ENCODE measurements at regions not wholly inside any gene's neighbourhood (a gene's known extent, or its start where the extent isn't known, plus 50 kb on each side); places are given as distances from the start of the nearest gene placed in this dataset.

DNA sequence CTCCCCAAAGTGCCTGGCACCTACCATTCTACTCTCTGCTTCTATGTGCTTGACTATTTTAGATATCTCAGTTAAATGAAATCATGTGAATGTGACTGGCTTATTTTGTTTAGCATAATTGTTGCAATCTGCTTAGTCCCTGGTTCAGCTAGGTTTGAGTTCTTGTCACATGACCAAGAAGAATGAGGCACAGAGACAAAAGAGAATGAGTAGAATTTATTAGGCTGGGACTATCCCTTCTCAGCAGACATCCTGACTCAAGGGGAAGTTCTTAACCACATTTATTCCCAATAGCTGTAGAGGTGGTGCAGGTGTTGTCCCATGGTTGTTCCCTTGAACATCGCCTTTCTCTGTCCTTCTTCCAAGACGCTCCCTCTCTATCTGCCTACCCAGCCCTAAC is 1485.7 kb downstream of the KCNT2 start:
- no peak for ATAC-seq
- no peak overlapping the region for H3K27ac ChIP-seq (ENCODE audit: low read depth, low read length)
- no peaks in the 10 kb centered on the region for H3K27me3 ChIP-seq (ENCODE audit: insufficient read depth, low read length)
- no peak for DNase-seq (ENCODE audit: low read depth, low spot score)
- no peaks in the 10 kb centered on the region for H4K20me1 ChIP-seq (ENCODE audit: insufficient read depth)
- BruUV-seq (replicated peaks): no TSS peak
- ChIA-PET RAD21 (ENCODE audit: low non-redundant PET in 1 of 2, low total read pairs in 2 of 2, uncharacterized antibody in 2 of 2, unreplicated experiment in 2 of 2) (no interaction called here), CTCF (no interaction called here), POLR2A (no interaction called here)
- no peaks in the 10 kb centered on the region for H3K4me1 ChIP-seq (ENCODE audit: control insufficient read depth in 1 of 2, insufficient read depth in 2 of 2, low read length in 2 of 2)
- no peak overlapping the region for H3K4me3 ChIP-seq (replicated peaks in 1 of 2; ENCODE audit: low read depth in 1 of 2, low read length in 2 of 2)
- H3K36me3 ChIP-seq (ENCODE audit: control insufficient read depth in 1 of 2, insufficient read depth in 2 of 2, low read length in 2 of 2): no peaks in the 10 kb centered on the region
- H3K9me3 ChIP-seq (ENCODE audit: control insufficient read depth in 1 of 2, insufficient read depth in 1 of 2, low read depth in 1 of 2, low read length in 2 of 2): no peaks in the 10 kb centered on the region
- H3K4me2 ChIP-seq (ENCODE audit: low read length): no peak overlapping the region
- no peaks in the 10 kb centered on the region for H3K9me2 ChIP-seq (ENCODE audit: insufficient read depth)
- TF ChIP-seq ELF1 (IDR thresholded peaks at IDR 0.05; ENCODE audit: borderline replicate concordance, low read depth): no peak
- TF ChIP-seq, protein P1, sequence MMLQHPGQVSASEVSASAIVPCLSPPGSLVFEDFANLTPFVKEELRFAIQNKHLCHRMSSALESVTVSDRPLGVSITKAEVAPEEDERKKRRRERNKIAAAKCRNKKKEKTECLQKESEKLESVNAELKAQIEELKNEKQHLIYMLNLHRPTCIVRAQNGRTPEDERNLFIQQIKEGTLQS (IDR thresholded peaks at IDR 0.05): no peak
- TF ChIP-seq YY1 (IDR thresholded peaks at IDR 0.05; ENCODE audit: extremely low read depth, insufficient replicate concordance, low read depth, low read length): no peak
- TF ChIP-seq, protein P2, sequence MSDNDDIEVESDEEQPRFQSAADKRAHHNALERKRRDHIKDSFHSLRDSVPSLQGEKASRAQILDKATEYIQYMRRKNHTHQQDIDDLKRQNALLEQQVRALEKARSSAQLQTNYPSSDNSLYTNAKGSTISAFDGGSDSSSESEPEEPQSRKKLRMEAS (IDR thresholded peaks at IDR 0.05): no peak
- TF ChIP-seq ZFX (IDR thresholded peaks at IDR 0.05): no peak
- no peak for TF ChIP-seq SIN3A (IDR thresholded peaks at IDR 0.05; ENCODE audit: low read depth)
- no peak for TF ChIP-seq SRF (IDR thresholded peaks at IDR 0.05; ENCODE audit: low read depth)
- no peak for TF ChIP-seq CBX3 (IDR thresholded peaks at IDR 0.05; ENCODE audit: low read depth)
- no peaks in the 10 kb centered on the region for H3K79me2 ChIP-seq (ENCODE audit: insufficient read depth, low read length)
- intact Hi-C loops (cut with micrococcal nuclease): no loop called here
- H2AFZ ChIP-seq (ENCODE audit: low read depth, low read length, poor library complexity, severe bottlenecking): no peak overlapping the region
- no peak overlapping the region for H3K9ac ChIP-seq (ENCODE audit: low read length)

DNA sequence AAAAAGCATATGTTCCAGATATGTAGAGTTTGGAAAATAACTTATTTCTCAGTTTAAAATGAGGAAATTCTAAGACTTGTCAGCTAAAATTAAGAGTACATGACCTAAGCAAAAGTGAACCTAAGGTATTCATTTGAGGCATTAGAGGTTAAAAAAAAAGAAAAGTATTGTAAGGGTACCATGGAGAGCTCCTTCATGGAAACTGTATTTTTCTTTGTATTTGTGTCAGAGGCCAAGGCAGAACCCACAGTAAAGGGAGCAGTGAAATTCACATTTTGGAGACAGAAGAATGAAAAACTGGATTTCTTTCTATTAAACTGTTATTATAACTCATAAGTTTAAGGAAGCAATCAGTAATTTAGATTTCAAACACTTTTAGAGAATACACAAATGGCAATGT is 1494.8 kb downstream of the KCNT2 start:
- no peaks in the 10 kb centered on the region for H3K4me1 ChIP-seq (ENCODE audit: control insufficient read depth in 1 of 2, insufficient read depth in 2 of 2, low read length in 2 of 2)
- no peak overlapping the region for H3K4me3 ChIP-seq (replicated peaks in 1 of 2; ENCODE audit: low read depth in 1 of 2, low read length in 2 of 2)
- no peaks in the 10 kb centered on the region for H4K20me1 ChIP-seq (ENCODE audit: insufficient read depth)
- H3K4me2 ChIP-seq (ENCODE audit: low read length): no peak overlapping the region
- no peaks in the 10 kb centered on the region for H3K36me3 ChIP-seq (ENCODE audit: control insufficient read depth in 1 of 2, insufficient read depth in 2 of 2, low read length in 2 of 2)
- POLR2A ChIA-PET: no interaction called here
- H3K27ac ChIP-seq (ENCODE audit: low read depth, low read length): no peak overlapping the region
- no peak for DNase-seq (ENCODE audit: low read depth, low spot score)
- H3K9ac ChIP-seq (ENCODE audit: low read length): no peak overlapping the region
- H3K9me3 ChIP-seq (ENCODE audit: control insufficient read depth in 1 of 2, insufficient read depth in 1 of 2, low read depth in 1 of 2, low read length in 2 of 2): no peaks in the 10 kb centered on the region; a peak in 1 of 4 replicates
- no peaks in the 10 kb centered on the region for H3K27me3 ChIP-seq (ENCODE audit: insufficient read depth, low read length)
- RAD21 ChIA-PET (ENCODE audit: low non-redundant PET in 1 of 2, low total read pairs in 2 of 2, uncharacterized antibody in 2 of 2, unreplicated experiment in 2 of 2): no interaction called here
- no peak for ATAC-seq
- CTCF ChIA-PET: no interaction called here
- no peaks in the 10 kb centered on the region for H3K9me2 ChIP-seq (ENCODE audit: insufficient read depth)
- BruUV-seq (replicated peaks): no TSS peak
- intact Hi-C loops (cut with micrococcal nuclease): no loop called here
- no peak overlapping the region for H2AFZ ChIP-seq (ENCODE audit: low read depth, low read length, poor library complexity, severe bottlenecking)
- TF ChIP-seq, protein P3, sequence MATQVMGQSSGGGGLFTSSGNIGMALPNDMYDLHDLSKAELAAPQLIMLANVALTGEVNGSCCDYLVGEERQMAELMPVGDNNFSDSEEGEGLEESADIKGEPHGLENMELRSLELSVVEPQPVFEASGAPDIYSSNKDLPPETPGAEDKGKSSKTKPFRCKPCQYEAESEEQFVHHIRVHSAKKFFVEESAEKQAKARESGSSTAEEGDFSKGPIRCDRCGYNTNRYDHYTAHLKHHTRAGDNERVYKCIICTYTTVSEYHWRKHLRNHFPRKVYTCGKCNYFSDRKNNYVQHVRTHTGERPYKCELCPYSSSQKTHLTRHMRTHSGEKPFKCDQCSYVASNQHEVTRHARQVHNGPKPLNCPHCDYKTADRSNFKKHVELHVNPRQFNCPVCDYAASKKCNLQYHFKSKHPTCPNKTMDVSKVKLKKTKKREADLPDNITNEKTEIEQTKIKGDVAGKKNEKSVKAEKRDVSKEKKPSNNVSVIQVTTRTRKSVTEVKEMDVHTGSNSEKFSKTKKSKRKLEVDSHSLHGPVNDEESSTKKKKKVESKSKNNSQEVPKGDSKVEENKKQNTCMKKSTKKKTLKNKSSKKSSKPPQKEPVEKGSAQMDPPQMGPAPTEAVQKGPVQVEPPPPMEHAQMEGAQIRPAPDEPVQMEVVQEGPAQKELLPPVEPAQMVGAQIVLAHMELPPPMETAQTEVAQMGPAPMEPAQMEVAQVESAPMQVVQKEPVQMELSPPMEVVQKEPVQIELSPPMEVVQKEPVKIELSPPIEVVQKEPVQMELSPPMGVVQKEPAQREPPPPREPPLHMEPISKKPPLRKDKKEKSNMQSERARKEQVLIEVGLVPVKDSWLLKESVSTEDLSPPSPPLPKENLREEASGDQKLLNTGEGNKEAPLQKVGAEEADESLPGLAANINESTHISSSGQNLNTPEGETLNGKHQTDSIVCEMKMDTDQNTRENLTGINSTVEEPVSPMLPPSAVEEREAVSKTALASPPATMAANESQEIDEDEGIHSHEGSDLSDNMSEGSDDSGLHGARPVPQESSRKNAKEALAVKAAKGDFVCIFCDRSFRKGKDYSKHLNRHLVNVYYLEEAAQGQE (IDR thresholded peaks at IDR 0.05; ENCODE audit: low read depth): peak; percentile 63
- TF ChIP-seq EGR1 (IDR thresholded peaks at IDR 0.05; ENCODE audit: low read depth): no peak
- TF ChIP-seq, protein P4, sequence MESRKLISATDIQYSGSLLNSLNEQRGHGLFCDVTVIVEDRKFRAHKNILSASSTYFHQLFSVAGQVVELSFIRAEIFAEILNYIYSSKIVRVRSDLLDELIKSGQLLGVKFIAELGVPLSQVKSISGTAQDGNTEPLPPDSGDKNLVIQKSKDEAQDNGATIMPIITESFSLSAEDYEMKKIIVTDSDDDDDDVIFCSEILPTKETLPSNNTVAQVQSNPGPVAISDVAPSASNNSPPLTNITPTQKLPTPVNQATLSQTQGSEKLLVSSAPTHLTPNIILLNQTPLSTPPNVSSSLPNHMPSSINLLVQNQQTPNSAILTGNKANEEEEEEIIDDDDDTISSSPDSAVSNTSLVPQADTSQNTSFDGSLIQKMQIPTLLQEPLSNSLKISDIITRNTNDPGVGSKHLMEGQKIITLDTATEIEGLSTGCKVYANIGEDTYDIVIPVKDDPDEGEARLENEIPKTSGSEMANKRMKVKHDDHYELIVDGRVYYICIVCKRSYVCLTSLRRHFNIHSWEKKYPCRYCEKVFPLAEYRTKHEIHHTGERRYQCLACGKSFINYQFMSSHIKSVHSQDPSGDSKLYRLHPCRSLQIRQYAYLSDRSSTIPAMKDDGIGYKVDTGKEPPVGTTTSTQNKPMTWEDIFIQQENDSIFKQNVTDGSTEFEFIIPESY (IDR thresholded peaks at IDR 0.05; ENCODE audit: extremely low read depth, insufficient replicate concordance, low read length): no peak
- no peak for TF ChIP-seq ZFX (IDR thresholded peaks at IDR 0.05)
- H3K79me2 ChIP-seq (ENCODE audit: insufficient read depth, low read length): no peaks in the 10 kb centered on the region

Measured in HCT116 (cell line).